OCI-LY7 (cell line): ENCODE measurements at regions not wholly inside any gene's neighbourhood (a gene's known extent, or its start where the extent isn't known, plus 50 kb on each side); places are given as distances from the start of the nearest gene placed in this dataset.

Experiments used
- CTCF ChIP-seq: fragments of 200-600 bp; sonication (generic); conservative IDR thresholded peaks from 2 replicates; pipeline ENCODE4 v1.5.1; 2014; ENCODE audit warnings: mild to moderate bottlenecking, antibody characterized with exemption, low read length, moderate library complexity, mixed read lengths
- EZH2phosphoT487 ChIP-seq: fragments of 200-600 bp; sonication (generic); IDR thresholded peaks from 2 replicates; pipeline ENCODE4 v1.6.1; 2018; ENCODE audit warnings: low read depth, borderline replicate concordance, mild to moderate bottlenecking, mixed run types, antibody characterized with exemption, low read length, moderate library complexity, mixed read lengths

- TF ChIP-seq CTCF (no peak), EZH2phosphoT487 (no peak)
Measured at GRCh38 chr4:184959786-184960185, 58.5 kb upstream of the HELT start.
